ENCODE measurements at regions not wholly inside any gene's neighbourhood (a gene's known extent, or its start where the extent isn't known, plus 50 kb on each side); places are given as distances from the start of the nearest gene placed in this dataset.
A peak's percentile ranks its signal among the peaks of the same experiment; 100 is the strongest.
"Not testable (repeated sequence)": the region's sequence is repeated elsewhere in the genome, so short reads cannot be mapped to it uniquely, and the experiment has no call there.

DNA sequence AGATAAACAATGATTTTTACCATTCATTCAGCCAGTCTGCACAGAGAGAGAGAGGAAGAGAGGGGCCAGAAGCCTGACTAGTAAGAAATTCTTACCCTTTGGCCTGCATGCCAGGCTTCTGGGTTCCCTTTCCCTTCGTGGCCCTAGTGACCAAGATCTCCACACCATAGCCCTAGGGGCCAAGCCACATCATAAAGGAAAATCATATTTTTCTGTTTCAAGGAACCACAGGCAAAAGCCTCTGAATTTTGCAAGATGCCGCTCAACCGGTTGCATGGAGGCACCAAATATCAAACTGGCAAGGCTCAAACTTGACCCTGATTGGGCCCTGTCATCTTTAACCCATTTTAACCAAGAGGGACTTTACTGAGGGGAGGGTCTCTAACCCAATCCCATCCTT lies 103.1 kb upstream of the SOX13 start:
- ATAC-seq (replicated peaks) = no peak

DNA sequence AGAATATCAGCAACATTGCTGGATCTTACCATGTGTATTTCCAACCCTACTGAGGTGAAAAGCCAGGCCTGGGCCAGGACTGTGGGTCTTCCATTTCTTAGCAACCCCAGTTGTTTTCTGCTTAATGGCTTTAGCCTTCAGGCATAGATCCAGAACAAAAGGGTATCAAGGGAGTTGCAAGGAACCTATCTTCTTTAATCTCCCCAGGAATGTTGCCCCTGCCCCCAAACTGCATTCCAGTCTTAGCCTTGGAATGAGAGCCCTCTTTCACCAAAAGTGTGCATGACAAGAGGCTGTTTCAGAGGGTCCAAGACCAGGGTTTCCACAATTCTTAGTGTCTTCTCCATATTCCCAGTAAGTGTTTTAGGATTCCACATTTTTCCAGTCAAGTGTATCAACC lies 87.9 kb upstream of the SOX13 start:
- Mint-ChIP-seq H3K9me3 (no peaks in the 10 kb centered on the region), H3K4me3 (no peak overlapping the region), H3K27me3 (peaks cover 11 to 15% of the 10 kb centered on the region in 2 donors), H3K4me1 (ENCODE audit: low read depth in 2 of 2) (peaks cover under 1 to 1% of the 10 kb centered on the region in 2 donors), H3K27ac (no peak overlapping the region), H3K36me3 (ENCODE audit: insufficient read depth) (no peaks in the 10 kb centered on the region)
- no peak for DNase-seq
- no peak for ATAC-seq (replicated peaks)

More for the DNA sequence above, 103.1 kb upstream of the SOX13 start:
- Mint-ChIP-seq H3K4me1 (ENCODE audit: low read depth in 2 of 2) (no peaks in the 10 kb centered on the region), H3K27ac (no peak overlapping the region), H3K4me3 (no peak overlapping the region), H3K36me3 (ENCODE audit: insufficient read depth) (no peaks in the 10 kb centered on the region), H3K27me3 (peaks cover 8 to 11% of the 10 kb centered on the region in 2 donors), H3K9me3 (no peaks in the 10 kb centered on the region)
- no peak for DNase-seq

DNA sequence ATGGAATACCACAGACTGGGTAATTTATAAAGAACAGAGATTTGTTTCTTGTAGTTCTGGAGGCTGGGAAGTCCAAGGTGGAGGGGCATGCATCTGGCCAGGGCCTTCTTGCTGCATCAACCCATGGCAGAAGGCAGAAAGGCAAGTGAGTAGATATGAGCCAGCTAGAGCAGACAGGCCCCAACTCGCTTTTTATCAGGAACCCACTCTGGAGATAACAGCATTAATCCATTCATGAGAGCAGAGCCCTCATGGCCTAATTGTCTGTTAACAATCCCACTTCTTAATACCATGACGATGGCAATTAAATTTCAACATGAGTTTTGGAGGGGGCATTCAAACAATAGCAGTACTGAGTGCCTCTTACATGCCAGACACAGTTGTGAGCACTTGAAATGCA lies 87.2 kb upstream of the SOX13 start:
- no peak overlapping the region for H3K27ac Mint-ChIP-seq
- H3K36me3 Mint-ChIP-seq (ENCODE audit: insufficient read depth) = no peaks in the 10 kb centered on the region
- no peak overlapping the region for H3K4me3 Mint-ChIP-seq
- peaks cover 3 to 4% of the 10 kb centered on the region in 2 donors for H3K4me1 Mint-ChIP-seq (ENCODE audit: low read depth in 2 of 2)
- H3K27me3 Mint-ChIP-seq = peaks cover 8 to 9% of the 10 kb centered on the region in 2 donors
- no peak for DNase-seq
- no peaks in the 10 kb centered on the region for H3K9me3 Mint-ChIP-seq
- no peak for ATAC-seq (replicated peaks)

DNA sequence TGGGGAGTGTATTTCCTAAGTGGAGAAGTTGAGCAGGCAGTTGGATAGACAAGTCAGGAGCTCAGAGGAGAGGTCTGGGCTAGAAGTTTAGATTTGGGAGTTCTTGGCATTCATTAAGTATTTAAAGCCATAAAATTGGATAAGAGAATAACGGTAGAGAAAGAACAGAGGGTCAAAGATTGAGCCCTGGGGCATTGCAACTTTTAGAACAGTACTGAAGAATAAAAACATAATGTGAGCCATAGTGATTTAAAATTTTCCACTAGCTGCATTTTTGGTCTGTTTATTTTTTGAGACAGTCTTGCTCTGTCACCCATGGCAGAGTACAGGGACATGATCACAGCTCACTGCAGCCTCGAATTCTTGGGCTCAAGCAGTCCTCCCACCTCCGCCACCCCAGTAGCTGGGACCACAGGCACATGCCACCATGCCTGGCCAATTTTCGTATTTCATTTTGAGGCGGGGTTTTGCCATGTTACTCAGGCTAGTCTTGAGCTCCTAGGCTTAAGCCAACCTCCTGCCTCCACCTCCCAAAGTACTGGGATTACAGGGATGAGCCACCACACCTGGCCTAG lies 85.9 kb upstream of the SOX13 start:
- H3K9me3 Mint-ChIP-seq = no peaks in the 10 kb centered on the region
- ATAC-seq (replicated peaks) (no peak), DNase-seq (no peak)
- no peak overlapping the region for H3K4me3 Mint-ChIP-seq
- no peaks in the 10 kb centered on the region for H3K36me3 Mint-ChIP-seq (ENCODE audit: insufficient read depth)
- peaks cover 3 to 7% of the 10 kb centered on the region in 2 donors for H3K27me3 Mint-ChIP-seq
- H3K4me1 Mint-ChIP-seq (ENCODE audit: low read depth in 2 of 2) = peaks cover 4 to 6% of the 10 kb centered on the region in 2 donors
- no peak overlapping the region for H3K27ac Mint-ChIP-seq

DNA sequence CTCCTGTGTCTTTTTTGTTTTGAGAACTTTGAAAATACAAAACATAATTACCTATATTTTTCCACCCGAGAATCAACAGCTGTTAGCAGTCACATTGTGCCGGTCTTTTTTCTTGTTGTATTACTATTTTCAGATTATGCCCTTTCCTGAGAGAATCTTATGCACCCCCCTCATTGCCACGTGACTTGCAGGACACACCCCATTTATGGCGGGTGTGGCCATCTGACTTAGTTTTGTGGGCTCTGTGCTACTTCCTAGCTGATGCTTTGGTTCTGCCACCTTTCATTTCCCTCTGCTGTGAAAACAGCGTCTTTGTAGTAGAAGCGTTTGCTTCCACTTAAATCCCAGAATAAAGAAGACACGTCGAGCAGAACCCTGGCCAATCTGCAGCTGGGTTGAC lies 82.8 kb upstream of the SOX13 start:
- peak overlapping the region in 1 of 2 donors; percentile 32 for H3K4me3 Mint-ChIP-seq
- peaks cover 4 to 6% of the 10 kb centered on the region in 2 donors for H3K4me1 Mint-ChIP-seq (ENCODE audit: low read depth in 2 of 2)
- no peaks in the 10 kb centered on the region for H3K9me3 Mint-ChIP-seq
- H3K27ac Mint-ChIP-seq = peak overlapping the region in 1 of 2 donors; percentile 35
- peak; percentile 73 for ATAC-seq (replicated peaks)
- H3K27me3 Mint-ChIP-seq = peaks cover 5 to 21% of the 10 kb centered on the region in 2 donors
- peak in 1 of 3 experiments; percentile 4 for DNase-seq
- no peaks in the 10 kb centered on the region for H3K36me3 Mint-ChIP-seq (ENCODE audit: insufficient read depth)

DNA sequence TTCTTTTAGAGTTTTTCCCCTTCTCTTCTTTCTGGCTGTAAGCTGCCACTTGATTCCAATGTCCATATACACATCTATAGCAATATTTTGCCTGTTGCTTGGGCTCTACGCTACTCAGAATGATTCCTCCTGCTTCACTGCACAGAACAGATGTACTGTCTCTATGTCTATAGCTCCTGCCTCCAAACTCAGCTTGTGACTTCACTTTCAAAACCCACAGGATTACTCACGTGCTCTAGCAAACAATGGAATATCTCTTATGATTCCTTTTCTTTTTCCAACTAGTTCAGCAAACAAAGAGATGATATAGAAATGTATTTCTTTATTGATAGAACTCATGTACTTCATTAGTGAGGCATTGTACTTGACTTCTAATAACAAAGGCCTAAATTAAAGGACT lies 80.5 kb upstream of the SOX13 start:
- H3K9me3 Mint-ChIP-seq = no peaks in the 10 kb centered on the region
- H3K36me3 Mint-ChIP-seq (ENCODE audit: insufficient read depth) = no peaks in the 10 kb centered on the region
- peaks cover 4 to 6% of the 10 kb centered on the region in 2 donors for H3K4me1 Mint-ChIP-seq (ENCODE audit: low read depth in 2 of 2)
- H3K4me3 Mint-ChIP-seq = no peak overlapping the region
- no peak overlapping the region for H3K27ac Mint-ChIP-seq
- ATAC-seq (replicated peaks) (no peak), DNase-seq (no peak)
- H3K27me3 Mint-ChIP-seq = peaks cover 22 to 36% of the 10 kb centered on the region in 2 donors

DNA sequence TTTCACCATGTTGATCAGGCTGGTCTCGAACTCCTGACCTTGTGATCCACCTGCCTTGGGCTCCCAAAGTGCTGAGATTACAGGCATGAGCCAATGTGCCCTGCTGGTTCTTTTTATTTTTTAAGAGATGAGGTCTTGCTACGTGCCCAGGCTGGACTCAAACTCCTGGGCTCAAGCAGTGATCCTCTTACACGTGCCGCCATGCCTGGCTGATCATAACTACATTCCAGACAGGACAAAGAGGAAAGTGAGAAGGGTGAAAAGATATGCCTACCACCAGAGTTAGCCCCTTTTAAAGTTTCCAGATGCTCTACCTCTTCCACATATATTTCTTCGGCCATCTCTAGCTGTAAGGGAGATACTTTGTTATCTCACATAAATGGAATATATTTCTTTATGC lies 79.7 kb upstream of the SOX13 start:
- Mint-ChIP-seq H3K4me3 (no peak overlapping the region), H3K4me1 (ENCODE audit: low read depth in 2 of 2) (peaks cover 4 to 6% of the 10 kb centered on the region in 2 donors), H3K36me3 (ENCODE audit: insufficient read depth) (no peaks in the 10 kb centered on the region), H3K9me3 (no peaks in the 10 kb centered on the region), H3K27me3 (peaks cover 22 to 36% of the 10 kb centered on the region in 2 donors), H3K27ac (no peak overlapping the region)
- DNase-seq (no peak), ATAC-seq (replicated peaks) (no peak)

DNA sequence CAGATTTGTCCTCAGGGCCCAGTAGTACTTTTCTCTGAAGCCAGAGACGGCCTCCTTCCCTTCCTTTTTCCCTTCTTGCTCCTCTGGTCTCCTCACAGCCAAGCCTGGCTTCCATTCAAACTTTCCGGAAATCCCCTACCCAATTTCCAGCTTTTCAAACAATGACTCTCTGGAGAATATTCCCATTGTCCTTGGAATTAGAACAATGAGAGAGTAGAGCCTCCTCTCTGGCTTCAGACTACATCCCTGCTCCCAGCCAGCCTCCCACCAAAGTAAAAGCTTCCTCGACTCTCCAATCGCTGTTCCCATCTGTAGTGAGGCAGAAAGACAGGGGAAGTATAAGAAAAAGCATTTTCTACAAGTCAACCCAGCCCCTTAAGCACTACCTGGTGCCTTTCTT lies 77.7 kb upstream of the SOX13 start:
- Mint-ChIP-seq H3K36me3 (ENCODE audit: insufficient read depth) (no peaks in the 10 kb centered on the region), H3K27ac (no peak overlapping the region), H3K4me1 (ENCODE audit: low read depth in 2 of 2) (peaks cover 3% of the 10 kb centered on the region in 2 donors), H3K27me3 (peaks cover 22 to 36% of the 10 kb centered on the region in 2 donors), H3K9me3 (no peaks in the 10 kb centered on the region), H3K4me3 (no peak overlapping the region)
- ATAC-seq (replicated peaks) (no peak), DNase-seq (no peak)

DNA sequence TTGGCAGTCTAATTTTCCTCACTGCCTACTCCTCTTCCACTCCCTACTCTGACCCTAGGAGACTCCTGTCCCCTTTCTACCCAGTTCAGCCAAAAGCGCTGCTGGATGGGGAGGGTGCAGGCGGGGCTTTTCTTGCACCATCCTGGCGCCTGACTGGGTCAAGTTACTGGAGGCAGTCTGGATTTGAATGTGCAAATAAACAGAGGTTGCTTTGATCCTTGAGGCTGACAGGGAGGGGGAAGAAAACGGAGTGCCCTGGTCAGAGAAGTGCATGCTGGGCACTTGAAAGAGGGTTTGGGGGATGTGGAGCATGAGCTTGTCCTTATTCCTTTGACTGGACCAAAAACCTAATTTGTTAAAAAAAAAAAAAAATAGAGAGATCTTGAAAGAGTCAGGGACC lies 76.8 kb upstream of the SOX13 start:
- Mint-ChIP-seq H3K4me3 (no peak overlapping the region), H3K27ac (no peak overlapping the region), H3K36me3 (ENCODE audit: insufficient read depth) (no peaks in the 10 kb centered on the region), H3K27me3 (peaks cover 22 to 36% of the 10 kb centered on the region in 2 donors), H3K4me1 (ENCODE audit: low read depth in 2 of 2) (peaks cover 3 to 6% of the 10 kb centered on the region in 2 donors), H3K9me3 (no peaks in the 10 kb centered on the region)
- ATAC-seq (replicated peaks) (no peak), DNase-seq (no peak)

DNA sequence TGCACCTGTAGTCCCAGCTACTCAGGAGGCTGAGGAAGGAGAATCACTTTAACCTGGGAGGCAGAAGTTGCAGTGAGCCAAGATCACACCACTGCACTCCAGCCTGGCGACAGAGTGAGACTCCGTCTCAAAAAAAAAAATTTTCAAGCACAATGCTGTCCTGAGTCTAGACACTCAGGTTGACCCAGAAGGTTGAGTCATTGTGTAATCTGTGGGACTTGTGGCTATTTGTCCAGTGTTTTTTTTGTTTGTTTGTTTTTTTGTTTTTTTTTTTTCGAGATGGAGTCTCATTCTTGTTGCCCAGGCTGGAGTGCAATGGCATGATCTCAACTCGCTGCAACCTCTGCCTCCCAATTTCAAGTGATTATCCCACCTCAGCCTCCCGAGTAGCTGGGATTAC lies 74.3 kb upstream of the SOX13 start:
- DNase-seq; H3K36me3 Mint-ChIP-seq (ENCODE audit: insufficient read depth); H3K4me1 Mint-ChIP-seq (ENCODE audit: low read depth in 2 of 2); ATAC-seq (replicated peaks); H3K4me3 Mint-ChIP-seq; H3K27ac Mint-ChIP-seq; H3K9me3 Mint-ChIP-seq: not testable (repeated sequence)
- peaks cover 22 to 24% of the 10 kb centered on the region in 2 donors for H3K27me3 Mint-ChIP-seq

DNA sequence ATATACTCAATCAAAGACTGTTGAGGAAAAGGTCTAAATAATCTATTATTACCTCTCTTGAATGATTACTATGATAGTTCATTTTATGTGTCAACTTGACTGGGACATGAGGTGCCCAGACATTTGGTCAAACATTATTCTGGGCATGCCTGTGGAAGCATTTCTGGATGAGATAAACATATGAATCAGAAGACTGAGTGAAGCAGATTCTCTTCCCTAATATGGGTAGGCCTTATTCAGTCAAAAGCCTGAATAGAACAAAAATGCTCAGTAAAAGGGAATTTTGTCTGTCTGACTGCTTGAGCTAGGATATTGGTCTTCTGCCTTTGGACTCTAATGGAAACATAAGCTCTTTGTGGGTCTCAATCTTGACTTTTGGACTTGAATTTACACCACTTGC lies 73.3 kb upstream of the SOX13 start:
- no peak overlapping the region for H3K27ac Mint-ChIP-seq
- H3K4me3 Mint-ChIP-seq = no peak overlapping the region
- H3K36me3 Mint-ChIP-seq (ENCODE audit: insufficient read depth) = no peaks in the 10 kb centered on the region
- ATAC-seq (replicated peaks) (no peak), DNase-seq (no peak)
- H3K4me1 Mint-ChIP-seq (ENCODE audit: low read depth in 2 of 2) = peaks cover 0 to 6% of the 10 kb centered on the region in 2 donors
- H3K9me3 Mint-ChIP-seq = no peaks in the 10 kb centered on the region
- H3K27me3 Mint-ChIP-seq = peaks cover 20 to 22% of the 10 kb centered on the region in 2 donors

DNA sequence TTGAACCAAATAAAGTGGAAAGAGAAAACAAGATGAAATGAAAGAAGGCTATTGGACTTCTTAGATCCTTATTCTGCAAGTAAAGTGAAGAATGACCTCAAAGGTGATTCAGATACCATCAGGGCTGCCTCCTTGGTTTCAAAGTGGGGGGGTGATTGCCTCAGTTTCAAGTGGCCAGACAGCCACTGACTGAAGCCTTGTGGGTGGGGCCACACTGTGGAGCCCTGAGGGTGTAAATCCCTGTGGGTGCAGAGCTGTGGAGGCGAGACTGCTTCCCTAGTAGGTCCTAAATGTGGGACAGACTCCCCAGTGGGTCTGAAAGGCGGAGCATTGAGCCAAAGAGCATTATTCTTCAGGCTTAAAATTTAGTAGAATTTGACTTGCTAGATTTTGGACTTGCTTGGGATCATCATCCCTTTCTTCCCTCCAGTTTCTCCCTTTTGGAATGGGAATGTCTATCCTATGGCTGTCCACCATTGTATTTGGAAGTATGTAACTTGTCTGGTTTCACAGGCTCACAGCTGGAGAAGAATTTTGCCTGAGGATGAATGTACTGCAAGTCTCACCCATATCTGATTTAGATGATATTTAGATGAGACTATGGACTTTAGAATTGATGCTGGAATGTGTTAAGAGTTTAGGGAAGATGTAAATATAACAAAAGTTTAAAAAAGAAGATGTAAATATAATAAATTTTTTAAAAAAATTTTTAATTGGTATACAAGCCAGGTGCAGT lies 71.6 kb upstream of the SOX13 start:
- DNase-seq (no peak), ATAC-seq (replicated peaks) (no peak)
- peaks cover 0 to 6% of the 10 kb centered on the region in 2 donors for H3K4me1 Mint-ChIP-seq (ENCODE audit: low read depth in 2 of 2)
- H3K27me3 Mint-ChIP-seq = peaks cover 5 to 15% of the 10 kb centered on the region in 2 donors
- peak overlapping the region in 1 of 2 donors; percentile 3 for H3K4me3 Mint-ChIP-seq
- H3K9me3 Mint-ChIP-seq = no peaks in the 10 kb centered on the region
- H3K36me3 Mint-ChIP-seq (ENCODE audit: insufficient read depth) = no peaks in the 10 kb centered on the region
- H3K27ac Mint-ChIP-seq = no peak overlapping the region

DNA sequence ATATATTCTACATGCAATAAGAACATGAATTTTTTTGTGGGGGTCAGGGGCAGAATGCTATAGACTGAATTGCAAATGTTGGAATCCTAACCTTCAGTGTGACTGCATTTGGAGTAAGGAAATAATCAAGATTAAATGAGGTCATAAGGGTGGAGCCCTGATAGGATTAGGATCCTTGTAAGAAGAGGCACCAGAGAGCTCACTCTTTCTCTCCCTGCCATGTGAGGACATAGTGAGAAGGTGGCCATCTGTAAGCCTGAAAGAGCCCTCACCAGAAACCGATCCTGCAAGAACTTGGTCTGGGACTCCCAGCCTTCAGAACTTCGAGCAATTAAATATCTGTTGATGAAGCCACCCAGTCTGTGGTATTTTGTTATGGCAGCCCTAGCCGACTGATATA lies 70.3 kb upstream of the SOX13 start:
- no peak for DNase-seq
- Mint-ChIP-seq H3K4me3 (no peak overlapping the region), H3K9me3 (no peaks in the 10 kb centered on the region), H3K4me1 (ENCODE audit: low read depth in 2 of 2) (peaks cover 0 to 6% of the 10 kb centered on the region in 2 donors), H3K27me3 (peaks cover 0 to 12% of the 10 kb centered on the region in 2 donors), H3K36me3 (ENCODE audit: insufficient read depth) (no peaks in the 10 kb centered on the region), H3K27ac (no peak overlapping the region)
- no peak for ATAC-seq (replicated peaks)

DNA sequence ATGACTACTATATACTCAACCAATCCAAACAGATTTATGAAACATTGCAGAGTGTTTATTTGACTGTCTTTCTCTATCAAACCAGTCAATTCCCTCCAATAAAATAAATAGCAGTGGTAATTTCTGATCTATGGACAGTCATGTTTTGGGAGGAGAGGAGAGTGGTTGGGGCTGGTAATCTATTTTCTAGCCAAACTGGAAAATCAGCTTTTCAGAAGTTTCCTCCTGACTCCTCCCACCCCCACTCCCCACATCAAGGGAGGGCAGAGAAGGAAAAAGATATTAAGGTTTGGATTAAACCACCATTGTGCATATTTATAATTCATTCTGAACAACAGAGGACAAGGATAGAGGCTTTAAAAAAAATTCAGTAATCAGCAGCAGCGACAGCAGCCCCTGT lies 69.4 kb upstream of the SOX13 start:
- H3K4me1 Mint-ChIP-seq (ENCODE audit: low read depth in 2 of 2) = peaks cover 0 to 6% of the 10 kb centered on the region in 2 donors
- no peak for DNase-seq

More for the DNA sequence above, 69.4 kb upstream of the SOX13 start:
- ATAC-seq (replicated peaks) = no peak
- Mint-ChIP-seq H3K9me3 (no peaks in the 10 kb centered on the region), H3K36me3 (ENCODE audit: insufficient read depth) (no peaks in the 10 kb centered on the region), H3K4me3 (no peak overlapping the region), H3K27me3 (peaks cover 0 to 12% of the 10 kb centered on the region in 2 donors), H3K27ac (no peak overlapping the region)
